SK-MEL-5 (cell line): ENCODE measurements at regions not wholly inside any gene's neighbourhood (a gene's known extent, or its start where the extent isn't known, plus 50 kb on each side); places are given as distances from the start of the nearest gene placed in this dataset.

Experiments
- DNase-seq: peaks from one replicate; pipeline ENCODE4 v3.0.0-alpha.2; 2016; ENCODE audit warnings: low read depth, low spot score
- in situ Hi-C: cut with HindIII; loops from 2 replicates; pipeline ENCODE4 v1.10.0; 2016; ENCODE audit warnings: low sequenced_read_pairs, high pct_unique_total_duplicates, low pct_unique_long_range_greater_than_20kb

GRCh38 chr3:76405196-76405595, 619.8 kb upstream of the ZNF717 start:
- in situ Hi-C loops: no loop called here

GRCh38 chr3:76410762-76411281, 625.5 kb upstream of the ZNF717 start:
- in situ Hi-C loops: no loop called here
- DNase-seq: no peak

More at GRCh38 chr3:76405196-76405595, 619.8 kb upstream of the ZNF717 start:
- DNase-seq: no peak

GRCh38 chr3:76415384-76415783, 624.5 kb upstream of the ROBO2 start:
- no peak for DNase-seq
- in situ Hi-C loops: no loop called here

- DNase-seq: no peak
- in situ Hi-C loops: no loop called here
These were observed 610.2 kb upstream of the ROBO2 start for GRCh38 chr3:76429581-76430177.

GRCh38 chr3:76432396-76432795, 607.5 kb upstream of the ROBO2 start:
- in situ Hi-C loops: no loop called here
- no peak for DNase-seq

- no peak for DNase-seq
- in situ Hi-C loops: no loop called here
These were observed 603.0 kb upstream of the ROBO2 start for GRCh38 chr3:76436894-76437293.

GRCh38 chr3:76438971-76439370, 600.9 kb upstream of the ROBO2 start:
- in situ Hi-C loops: no loop called here
- DNase-seq: no peak

GRCh38 chr3:76442374-76442915, 597.5 kb upstream of the ROBO2 start:
- peak; percentile 19 for DNase-seq

GRCh38 chr3:76456322-76456721, 583.6 kb upstream of the ROBO2 start:
- no peak for DNase-seq
- in situ Hi-C loops: no loop called here

More at GRCh38 chr3:76442374-76442915, 597.5 kb upstream of the ROBO2 start:
- in situ Hi-C loops: no loop called here

- in situ Hi-C loops: no loop called here
- no peak for DNase-seq
These were observed 576.4 kb upstream of the ROBO2 start for GRCh38 chr3:76463501-76463900.

- DNase-seq: peak; percentile 22
- in situ Hi-C loops: no loop called here
These were observed 569.6 kb upstream of the ROBO2 start for GRCh38 chr3:76470285-76470684.

- DNase-seq: no peak
- in situ Hi-C loops: no loop called here
These were observed 565.3 kb upstream of the ROBO2 start for GRCh38 chr3:76474632-76475031.

- DNase-seq: no peak
- in situ Hi-C loops: no loop called here
These were observed 560.7 kb upstream of the ROBO2 start for GRCh38 chr3:76479161-76479650.

GRCh38 chr3:76482510-76482909, 557.4 kb upstream of the ROBO2 start:
- in situ Hi-C loops: no loop called here

GRCh38 chr3:76487446-76487845, 552.5 kb upstream of the ROBO2 start:
- no peak for DNase-seq
- in situ Hi-C loops: no loop called here

More at GRCh38 chr3:76482510-76482909, 557.4 kb upstream of the ROBO2 start:
- no peak for DNase-seq

GRCh38 chr3:76490064-76490463, 549.8 kb upstream of the ROBO2 start:
- in situ Hi-C loops: no loop called here
- DNase-seq: no peak

- in situ Hi-C loops: no loop called here
- DNase-seq: no peak
These were observed 544.7 kb upstream of the ROBO2 start for GRCh38 chr3:76495216-76495615.

- no peak for DNase-seq
- in situ Hi-C loops: no loop called here
These were observed 542.3 kb upstream of the ROBO2 start for GRCh38 chr3:76497636-76498035.

GRCh38 chr3:76500746-76501275, 539.1 kb upstream of the ROBO2 start:
- in situ Hi-C loops: no loop called here
- no peak for DNase-seq
